Tibial nerve (tissue), 4 donors: ENCODE measurements at regions not wholly inside any gene's neighbourhood (a gene's known extent, or its start where the extent isn't known, plus 50 kb on each side); places are given as distances from the start of the nearest gene placed in this dataset.

Source experiments
- EP300 ChIP-seq, 2 donors: sonication (generic); formaldehyde crosslinking; IDR thresholded peaks; one replicate each; pipeline ENCODE4 v1.6.1; 2017; ENCODE audit warnings: antibody characterized with exemption in 2 of 2, mild to moderate bottlenecking in 1 of 2
- POLR2A ChIP-seq, 2 donors: fragments of 450-650 bp; IDR thresholded peaks; one replicate each; pipeline ENCODE4 v1.6.1; 2017; ENCODE audit warnings: antibody characterized with exemption in 2 of 2, mild to moderate bottlenecking in 2 of 2, moderate library complexity in 2 of 2
- TF ChIP-seq, protein P1 (sequence below), 5 experiments: fragments of 200-600 bp in 3 of 5; fragments of 450-650 bp in 2 of 5; sonication (generic) in 3 of 5; IDR thresholded peaks; one replicate each; pipeline ENCODE4 v1.5.1; 2016 to 2019; ENCODE audit warnings: antibody characterized with exemption in 5 of 5, mild to moderate bottlenecking in 3 of 5, moderate library complexity in 2 of 5

DNA sequence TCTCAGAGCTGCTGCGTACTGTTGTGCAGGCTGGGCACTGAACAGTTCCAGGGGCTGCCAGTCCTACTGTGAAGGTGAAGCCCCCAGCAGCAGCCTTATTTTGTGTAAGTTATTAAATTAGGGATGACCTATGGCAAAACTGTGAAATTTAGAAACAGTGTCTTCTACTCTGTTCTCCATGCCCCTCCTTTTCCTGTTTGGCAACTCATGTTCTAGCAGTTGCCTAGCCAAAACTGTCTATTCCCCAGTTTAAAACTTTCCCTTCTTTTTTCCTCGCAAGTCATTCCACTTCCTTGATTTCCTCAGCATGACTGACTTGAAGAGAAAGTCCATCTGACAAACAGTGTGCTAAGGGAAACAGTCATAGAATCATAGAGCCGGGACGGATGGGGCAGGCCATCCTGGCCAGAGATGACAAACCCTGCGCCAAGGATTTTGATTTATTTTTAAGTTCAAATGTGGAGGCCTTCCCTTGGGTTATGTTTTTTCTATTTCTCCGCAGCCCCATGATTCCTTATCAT, 78.1 kb upstream of the OLFM4 start:
- TF ChIP-seq, protein P1, sequence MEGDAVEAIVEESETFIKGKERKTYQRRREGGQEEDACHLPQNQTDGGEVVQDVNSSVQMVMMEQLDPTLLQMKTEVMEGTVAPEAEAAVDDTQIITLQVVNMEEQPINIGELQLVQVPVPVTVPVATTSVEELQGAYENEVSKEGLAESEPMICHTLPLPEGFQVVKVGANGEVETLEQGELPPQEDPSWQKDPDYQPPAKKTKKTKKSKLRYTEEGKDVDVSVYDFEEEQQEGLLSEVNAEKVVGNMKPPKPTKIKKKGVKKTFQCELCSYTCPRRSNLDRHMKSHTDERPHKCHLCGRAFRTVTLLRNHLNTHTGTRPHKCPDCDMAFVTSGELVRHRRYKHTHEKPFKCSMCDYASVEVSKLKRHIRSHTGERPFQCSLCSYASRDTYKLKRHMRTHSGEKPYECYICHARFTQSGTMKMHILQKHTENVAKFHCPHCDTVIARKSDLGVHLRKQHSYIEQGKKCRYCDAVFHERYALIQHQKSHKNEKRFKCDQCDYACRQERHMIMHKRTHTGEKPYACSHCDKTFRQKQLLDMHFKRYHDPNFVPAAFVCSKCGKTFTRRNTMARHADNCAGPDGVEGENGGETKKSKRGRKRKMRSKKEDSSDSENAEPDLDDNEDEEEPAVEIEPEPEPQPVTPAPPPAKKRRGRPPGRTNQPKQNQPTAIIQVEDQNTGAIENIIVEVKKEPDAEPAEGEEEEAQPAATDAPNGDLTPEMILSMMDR (IDR thresholded peaks at IDR 0.05): no peak
- TF ChIP-seq EP300 (IDR thresholded peaks at IDR 0.05): peak in 1 of 2 donors; percentile 7
- no peak for TF ChIP-seq POLR2A (IDR thresholded peaks at IDR 0.05)
